ENCODE measurements at regions not wholly inside any gene's neighbourhood (a gene's known extent, or its start where the extent isn't known, plus 50 kb on each side); places are given as distances from the start of the nearest gene placed in this dataset.

GRCh38 chr10:57320416-57320815, 947.3 kb downstream of the IPMK start:
- no peaks in the 10 kb centered on the region for H3K9me2 ChIP-seq (replicated peaks; ENCODE audit: insufficient read depth, low read length)
- H4K20me1 ChIP-seq (ENCODE audit: insufficient read depth, low read depth, low read length): no peaks in the 10 kb centered on the region
- no peak overlapping the region for H3K9ac ChIP-seq (ENCODE audit: low read length)
- H3K4me2 ChIP-seq (ENCODE audit: low read depth, low read length, poor library complexity, severe bottlenecking): no peak overlapping the region
- H3K4me3 ChIP-seq (ENCODE audit: low read length): no peak overlapping the region
- H3K4me1 ChIP-seq (ENCODE audit: low read length): no peaks in the 10 kb centered on the region
- H3K9me3 ChIP-seq (ENCODE audit: low read length): peaks cover 19% of the 10 kb centered on the region
- H3K36me3 ChIP-seq (ENCODE audit: insufficient read depth, low read length): no peaks in the 10 kb centered on the region
- no peak for DNase-seq
- H2AFZ ChIP-seq (ENCODE audit: low read length): no peak overlapping the region
- no peaks in the 10 kb centered on the region for H3K27me3 ChIP-seq (ENCODE audit: low read length)
- H3K79me2 ChIP-seq (ENCODE audit: low read length): no peaks in the 10 kb centered on the region
- no peak overlapping the region for H3K27ac ChIP-seq (ENCODE audit: low read length)

- no peak for DNase-seq
- no peak overlapping the region for H3K4me2 ChIP-seq (ENCODE audit: low read depth, low read length, poor library complexity, severe bottlenecking)
These were observed 953.0 kb upstream of the ZWINT start for GRCh38 chr10:57314046-57314445.

GRCh38 chr10:57303566-57303965, 942.5 kb upstream of the ZWINT start:
- Histone ChIP-seq H2AFZ (ENCODE audit: low read length) (no peak overlapping the region), H3K4me1 (ENCODE audit: low read length) (no peaks in the 10 kb centered on the region), H3K27ac (ENCODE audit: low read length) (no peak overlapping the region), H3K79me2 (ENCODE audit: low read length) (no peaks in the 10 kb centered on the region), H3K9me3 (ENCODE audit: low read length) (peaks cover 8% of the 10 kb centered on the region), H4K20me1 (ENCODE audit: insufficient read depth, low read depth, low read length) (no peaks in the 10 kb centered on the region), H3K9me2 (replicated peaks; ENCODE audit: insufficient read depth, low read length) (no peaks in the 10 kb centered on the region), H3K9ac (ENCODE audit: low read length) (no peak overlapping the region), H3K4me3 (ENCODE audit: low read length) (no peak overlapping the region), H3K27me3 (ENCODE audit: low read length) (no peaks in the 10 kb centered on the region), H3K36me3 (ENCODE audit: insufficient read depth, low read length) (no peaks in the 10 kb centered on the region), H3K4me2 (ENCODE audit: low read depth, low read length, poor library complexity, severe bottlenecking) (no peak overlapping the region)
- no peak for DNase-seq

More at GRCh38 chr10:57314046-57314445, 953.0 kb upstream of the ZWINT start:
- no peaks in the 10 kb centered on the region for H3K36me3 ChIP-seq (ENCODE audit: insufficient read depth, low read length)
- H3K4me1 ChIP-seq (ENCODE audit: low read length): no peaks in the 10 kb centered on the region
- H3K27ac ChIP-seq (ENCODE audit: low read length): no peak overlapping the region
- no peak overlapping the region for H2AFZ ChIP-seq (ENCODE audit: low read length)
- no peak overlapping the region for H3K4me3 ChIP-seq (ENCODE audit: low read length)
- no peak overlapping the region for H3K9ac ChIP-seq (ENCODE audit: low read length)
- no peaks in the 10 kb centered on the region for H3K27me3 ChIP-seq (ENCODE audit: low read length)
- no peaks in the 10 kb centered on the region for H3K79me2 ChIP-seq (ENCODE audit: low read length)
- peaks cover 21% of the 10 kb centered on the region for H3K9me3 ChIP-seq (ENCODE audit: low read length)
- H3K9me2 ChIP-seq (replicated peaks; ENCODE audit: insufficient read depth, low read length): no peaks in the 10 kb centered on the region; the same call in 1 of the 2 replicates
- no peaks in the 10 kb centered on the region for H4K20me1 ChIP-seq (ENCODE audit: insufficient read depth, low read depth, low read length)

GRCh38 chr10:57300718-57301117, 939.7 kb upstream of the ZWINT start:
- Histone ChIP-seq H3K9me3 (ENCODE audit: low read length) (peaks cover 12% of the 10 kb centered on the region), H3K27me3 (ENCODE audit: low read length) (no peaks in the 10 kb centered on the region), H3K9ac (ENCODE audit: low read length) (no peak overlapping the region), H2AFZ (ENCODE audit: low read length) (no peak overlapping the region), H3K9me2 (replicated peaks; ENCODE audit: insufficient read depth, low read length) (no peaks in the 10 kb centered on the region), H3K36me3 (ENCODE audit: insufficient read depth, low read length) (no peaks in the 10 kb centered on the region), H4K20me1 (ENCODE audit: insufficient read depth, low read depth, low read length) (no peaks in the 10 kb centered on the region), H3K79me2 (ENCODE audit: low read length) (no peaks in the 10 kb centered on the region), H3K4me1 (ENCODE audit: low read length) (no peaks in the 10 kb centered on the region), H3K4me2 (ENCODE audit: low read depth, low read length, poor library complexity, severe bottlenecking) (no peak overlapping the region), H3K4me3 (ENCODE audit: low read length) (no peak overlapping the region), H3K27ac (ENCODE audit: low read length) (no peak overlapping the region)
- no peak for DNase-seq

- H3K9me3 ChIP-seq (ENCODE audit: low read length): peaks cover 17% of the 10 kb centered on the region; the same call in 1 of the 2 replicates
- H3K27me3 ChIP-seq (ENCODE audit: low read length): no peaks in the 10 kb centered on the region
- no peak for DNase-seq
- H3K4me1 ChIP-seq (ENCODE audit: low read length): no peaks in the 10 kb centered on the region
- no peak overlapping the region for H3K4me2 ChIP-seq (ENCODE audit: low read depth, low read length, poor library complexity, severe bottlenecking)
- no peak overlapping the region for H3K4me3 ChIP-seq (ENCODE audit: low read length)
- no peaks in the 10 kb centered on the region for H4K20me1 ChIP-seq (ENCODE audit: insufficient read depth, low read depth, low read length)
- no peak overlapping the region for H3K27ac ChIP-seq (ENCODE audit: low read length)
- no peaks in the 10 kb centered on the region for H3K9me2 ChIP-seq (replicated peaks; ENCODE audit: insufficient read depth, low read length)
- no peaks in the 10 kb centered on the region for H3K79me2 ChIP-seq (ENCODE audit: low read length)
- H2AFZ ChIP-seq (ENCODE audit: low read length): no peak overlapping the region
- H3K36me3 ChIP-seq (ENCODE audit: insufficient read depth, low read length): no peaks in the 10 kb centered on the region
- no peak overlapping the region for H3K9ac ChIP-seq (ENCODE audit: low read length)
These were observed 933.6 kb upstream of the ZWINT start for GRCh38 chr10:57294698-57295097.

- H3K27ac ChIP-seq (ENCODE audit: low read length): no peak overlapping the region
- H3K4me3 ChIP-seq (ENCODE audit: low read length): no peak overlapping the region
- H3K27me3 ChIP-seq (ENCODE audit: low read length): no peaks in the 10 kb centered on the region
- no peaks in the 10 kb centered on the region for H3K79me2 ChIP-seq (ENCODE audit: low read length)
- no peak for DNase-seq
- no peaks in the 10 kb centered on the region for H3K4me1 ChIP-seq (ENCODE audit: low read length)
- no peak overlapping the region for H2AFZ ChIP-seq (ENCODE audit: low read length)
- H3K36me3 ChIP-seq (ENCODE audit: insufficient read depth, low read length): no peaks in the 10 kb centered on the region
- H3K9me3 ChIP-seq (ENCODE audit: low read length): peaks cover 37% of the 10 kb centered on the region
- H3K4me2 ChIP-seq (ENCODE audit: low read depth, low read length, poor library complexity, severe bottlenecking): no peak overlapping the region
- no peak overlapping the region for H3K9ac ChIP-seq (ENCODE audit: low read length)
- no peaks in the 10 kb centered on the region for H3K9me2 ChIP-seq (replicated peaks; ENCODE audit: insufficient read depth, low read length)
- no peaks in the 10 kb centered on the region for H4K20me1 ChIP-seq (ENCODE audit: insufficient read depth, low read depth, low read length)
These were observed 927.7 kb upstream of the ZWINT start for GRCh38 chr10:57288754-57289153.

- Histone ChIP-seq H2AFZ (ENCODE audit: low read length) (no peak overlapping the region), H3K27ac (ENCODE audit: low read length) (no peak overlapping the region), H3K9me3 (ENCODE audit: low read length) (peaks cover 18% of the 10 kb centered on the region), H3K36me3 (ENCODE audit: insufficient read depth, low read length) (no peaks in the 10 kb centered on the region), H3K9me2 (replicated peaks; ENCODE audit: insufficient read depth, low read length) (no peaks in the 10 kb centered on the region), H3K4me2 (ENCODE audit: low read depth, low read length, poor library complexity, severe bottlenecking) (no peak overlapping the region), H3K4me1 (ENCODE audit: low read length) (no peaks in the 10 kb centered on the region), H3K4me3 (ENCODE audit: low read length) (no peak overlapping the region), H3K27me3 (ENCODE audit: low read length) (no peaks in the 10 kb centered on the region), H3K9ac (ENCODE audit: low read length) (no peak overlapping the region), H3K79me2 (ENCODE audit: low read length) (no peaks in the 10 kb centered on the region), H4K20me1 (ENCODE audit: insufficient read depth, low read depth, low read length) (no peaks in the 10 kb centered on the region)
- no peak for DNase-seq
These were observed 901.8 kb upstream of the ZWINT start for GRCh38 chr10:57262892-57263291.

GRCh38 chr10:57260175-57260574, 899.1 kb upstream of the ZWINT start:
- Histone ChIP-seq H3K4me3 (ENCODE audit: low read length) (no peak overlapping the region), H3K4me2 (ENCODE audit: low read depth, low read length, poor library complexity, severe bottlenecking) (no peak overlapping the region), H3K9me3 (ENCODE audit: low read length) (peaks cover 15% of the 10 kb centered on the region), H4K20me1 (ENCODE audit: insufficient read depth, low read depth, low read length) (no peaks in the 10 kb centered on the region), H3K36me3 (ENCODE audit: insufficient read depth, low read length) (no peaks in the 10 kb centered on the region), H3K9ac (ENCODE audit: low read length) (no peak overlapping the region), H3K79me2 (ENCODE audit: low read length) (no peaks in the 10 kb centered on the region), H3K27me3 (ENCODE audit: low read length) (no peaks in the 10 kb centered on the region), H2AFZ (ENCODE audit: low read length) (no peak overlapping the region), H3K4me1 (ENCODE audit: low read length) (no peaks in the 10 kb centered on the region), H3K27ac (ENCODE audit: low read length) (no peak overlapping the region), H3K9me2 (replicated peaks; ENCODE audit: insufficient read depth, low read length) (no peaks in the 10 kb centered on the region)
- DNase-seq: no peak
